Epithelial cell of prostate (primary cell): ENCODE measurements at regions not wholly inside any gene's neighbourhood (a gene's known extent, or its start where the extent isn't known, plus 50 kb on each side); places are given as distances from the start of the nearest gene placed in this dataset.
A peak's percentile ranks its signal among the peaks of the same experiment; 100 is the strongest.

Experiments used
- DNase-seq: peaks from one replicate; pipeline ENCODE4 v3.0.0-alpha.2; 2011; ENCODE audit warnings: low read depth, low spot score
- H3K27ac ChIP-seq: fragments of 450-650 bp; 2 replicates; pipeline ENCODE4 v1.5.1; 2017; ENCODE audit warnings: mild to moderate bottlenecking

DNA sequence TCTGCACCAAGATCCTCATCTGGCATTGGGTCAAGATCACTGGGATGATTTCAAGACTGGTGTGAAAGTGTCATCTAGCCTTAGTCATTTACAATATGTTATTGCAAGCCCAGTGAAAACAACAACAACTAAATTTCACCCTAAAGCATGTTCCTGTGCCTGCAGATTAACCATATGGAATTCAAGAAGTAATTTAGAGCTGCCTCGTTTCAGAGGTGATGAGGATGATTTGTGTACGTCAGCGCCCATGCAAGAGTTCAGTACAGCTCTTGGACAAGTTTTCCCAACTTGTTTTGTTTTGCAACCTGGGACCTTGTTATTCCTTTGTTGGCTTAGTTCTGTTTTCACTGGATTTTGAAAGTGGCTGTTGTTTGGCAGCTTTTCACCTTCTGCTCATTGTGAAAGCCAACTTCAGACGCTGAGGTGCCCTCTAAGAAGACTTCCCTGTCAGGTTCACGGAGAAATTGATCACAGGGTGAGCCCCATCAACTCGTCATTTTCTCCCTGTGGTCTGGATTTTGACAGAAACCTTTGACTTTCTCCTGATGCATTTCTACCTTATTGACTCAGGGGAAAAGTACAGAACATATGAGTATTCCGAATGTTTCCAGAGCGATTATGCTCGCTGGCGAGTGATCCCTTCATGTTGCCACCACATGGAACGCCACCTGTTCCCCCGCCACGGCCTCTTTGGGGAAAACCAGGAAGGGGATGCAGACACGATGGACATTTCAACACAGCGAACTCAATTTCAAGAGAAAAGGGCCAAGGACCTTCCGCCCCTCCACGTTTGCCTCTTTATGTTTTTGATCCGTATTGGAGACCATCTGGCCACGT lies 85.6 kb downstream of the FOXL1 start:
- peak overlapping the region; percentile 99 for H3K27ac ChIP-seq
- DNase-seq = no peak

DNA sequence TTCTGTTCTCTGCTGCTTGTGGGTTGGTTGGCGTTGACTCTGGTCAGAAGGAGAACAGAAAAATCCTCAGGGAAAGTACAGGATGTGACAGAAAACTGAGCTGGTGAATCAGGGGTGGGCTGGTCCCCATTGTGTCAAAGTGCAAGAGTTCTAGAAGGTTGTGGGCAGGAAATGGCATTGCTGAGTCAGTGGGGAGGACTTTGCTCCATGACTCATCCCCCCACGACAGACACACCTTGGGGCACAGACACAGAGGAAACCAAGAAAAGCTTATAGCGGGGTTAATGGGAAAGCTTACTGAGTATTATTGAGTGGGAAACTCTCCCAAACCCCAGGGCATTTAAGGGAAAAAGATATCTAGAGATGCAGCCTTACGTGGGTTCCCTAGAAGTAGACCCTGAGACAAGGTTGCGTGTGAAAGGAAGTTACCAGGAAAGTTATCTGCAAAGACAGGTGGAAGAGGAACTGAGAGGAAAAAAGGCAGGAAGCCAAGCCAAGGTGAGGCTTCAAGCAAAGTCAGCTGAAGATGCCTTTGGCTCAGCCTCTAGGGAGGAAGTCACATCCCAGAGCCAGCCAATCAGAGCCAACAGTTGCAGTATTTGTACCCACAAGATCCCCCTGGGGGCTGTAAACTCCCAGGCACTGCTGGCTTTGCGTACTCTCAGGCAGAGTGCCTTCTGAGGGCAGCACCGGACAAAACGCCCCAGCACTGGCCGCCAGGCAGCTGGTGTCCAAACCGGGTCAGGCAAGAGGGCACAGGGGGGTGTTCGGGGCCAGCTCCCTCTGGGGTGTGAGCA lies 86.4 kb downstream of the FOXL1 start:
- DNase-seq = peak; percentile 79
- peak overlapping the region; percentile 99 for H3K27ac ChIP-seq

DNA sequence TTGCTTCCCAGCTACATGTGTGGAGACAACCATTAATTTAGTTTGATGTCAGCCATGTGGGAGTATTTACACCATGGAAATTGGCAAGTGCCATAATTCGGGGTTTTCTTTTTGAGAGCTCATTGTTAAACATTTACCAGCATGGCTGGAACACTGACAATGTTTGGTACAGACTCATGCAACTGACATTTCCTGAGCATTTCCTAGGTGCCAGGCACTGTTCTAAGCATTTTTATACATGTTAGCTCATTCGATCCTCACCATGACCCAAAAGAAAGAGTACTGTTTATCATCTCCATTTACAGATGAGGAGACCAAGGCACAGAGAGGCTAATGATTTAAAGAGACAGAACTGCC lies 86.9 kb downstream of the FOXL1 start:
- peak overlapping the region; percentile 99 for H3K27ac ChIP-seq
- no peak for DNase-seq

DNA sequence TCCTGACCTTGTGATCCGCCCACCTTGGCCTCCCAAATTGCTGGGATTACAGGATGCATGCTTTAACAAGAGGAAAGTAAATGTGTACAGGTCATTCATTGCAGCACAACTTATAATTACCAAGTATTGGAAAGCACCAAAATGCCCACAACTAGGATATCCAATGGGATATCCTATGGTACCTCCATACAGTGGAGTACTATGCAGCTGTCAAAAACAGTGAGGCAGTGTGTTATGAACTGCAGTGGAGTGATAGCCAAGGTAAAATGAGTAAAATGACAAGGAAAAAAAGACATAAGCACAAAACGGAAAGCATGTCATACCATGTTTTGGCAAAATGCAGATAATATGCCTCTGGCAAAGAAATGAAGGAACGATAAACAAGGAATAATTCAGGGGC lies 87.6 kb downstream of the FOXL1 start:
- H3K27ac ChIP-seq = peak overlapping the region; percentile 99
- no peak for DNase-seq

DNA sequence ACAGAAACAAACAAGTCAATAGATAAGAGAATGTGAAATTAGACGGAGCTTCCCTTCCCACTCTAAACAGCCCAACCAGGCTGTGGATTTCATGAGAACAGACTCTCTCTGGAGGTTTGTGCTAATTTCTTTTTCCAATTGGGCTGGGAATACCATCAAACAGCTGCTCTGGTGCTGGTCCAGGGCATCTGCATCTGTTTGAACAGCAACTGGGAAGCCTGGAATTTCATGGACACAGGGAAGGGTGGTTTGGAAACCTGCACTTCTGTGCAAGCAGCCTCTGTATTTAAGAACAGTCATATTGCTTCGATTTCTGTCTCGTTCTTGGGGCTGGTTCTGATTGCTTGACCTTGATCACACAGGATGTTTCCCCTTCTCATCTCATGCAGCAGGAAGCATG lies 88.7 kb downstream of the FOXL1 start:
- no peak overlapping the region for H3K27ac ChIP-seq
- no peak for DNase-seq

DNA sequence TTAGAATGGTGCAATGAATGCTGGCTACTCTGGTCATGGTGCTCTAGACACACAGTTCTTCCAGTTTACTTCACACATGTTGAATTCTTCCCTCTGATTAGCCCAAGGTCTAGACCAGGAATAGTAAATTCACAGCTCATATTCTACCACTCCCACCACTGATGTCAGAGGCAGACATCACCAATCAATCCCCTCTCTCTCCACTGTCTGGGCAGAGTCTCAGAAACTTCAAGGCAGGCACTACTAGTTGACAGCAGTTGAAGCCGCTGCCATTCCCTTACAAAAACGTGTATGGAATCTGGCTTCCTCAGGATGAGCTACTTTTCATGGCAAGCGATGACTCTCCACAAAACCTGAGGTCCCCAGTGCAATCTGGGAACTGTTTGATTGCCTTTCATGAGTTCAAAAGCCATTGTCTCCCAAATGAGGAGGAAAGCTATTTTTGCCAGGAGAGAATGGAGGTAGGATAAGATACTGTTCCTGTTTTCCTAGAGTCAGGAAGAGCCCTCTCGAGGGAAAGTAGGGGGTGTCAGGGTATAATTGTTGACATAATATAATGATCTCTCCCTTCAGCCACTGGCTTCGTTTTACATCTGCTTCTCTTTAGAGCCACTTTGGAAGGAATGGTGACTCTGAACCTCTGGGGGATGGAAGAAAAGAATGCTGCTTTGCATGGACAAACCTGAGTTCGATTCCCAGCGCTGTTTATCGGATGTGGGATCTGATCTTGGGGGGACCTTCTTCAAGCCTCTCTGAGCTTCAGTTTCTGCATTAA lies 90.0 kb downstream of the FOXL1 start:
- DNase-seq = no peak
- H3K27ac ChIP-seq = no peak overlapping the region

DNA sequence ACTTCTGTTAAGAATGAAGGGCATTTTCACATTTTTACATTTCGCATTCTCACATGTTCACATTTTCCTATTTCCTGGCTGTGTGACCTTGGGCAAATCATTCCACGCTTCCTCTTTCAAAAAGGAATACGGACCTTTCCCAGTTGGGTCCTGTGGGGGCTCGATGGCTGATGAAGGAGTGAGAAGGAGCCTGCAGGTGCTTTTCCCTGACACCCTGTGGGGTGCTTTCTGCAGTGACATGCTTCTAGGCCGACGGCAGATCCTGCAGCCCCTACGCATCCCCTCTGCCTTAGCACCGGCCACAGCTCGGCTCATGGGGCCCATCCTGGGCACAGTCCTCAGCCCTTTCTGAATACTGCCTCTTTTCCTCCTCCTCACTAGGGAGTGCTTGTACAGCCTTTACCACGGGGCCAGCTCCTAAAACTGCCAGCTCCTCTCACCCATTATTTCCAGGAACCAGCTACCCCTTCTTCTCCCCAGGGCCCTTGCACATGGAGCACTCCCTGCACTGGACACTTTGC lies 91.0 kb downstream of the FOXL1 start:
- no peak for DNase-seq
- H3K27ac ChIP-seq = no peak overlapping the region

DNA sequence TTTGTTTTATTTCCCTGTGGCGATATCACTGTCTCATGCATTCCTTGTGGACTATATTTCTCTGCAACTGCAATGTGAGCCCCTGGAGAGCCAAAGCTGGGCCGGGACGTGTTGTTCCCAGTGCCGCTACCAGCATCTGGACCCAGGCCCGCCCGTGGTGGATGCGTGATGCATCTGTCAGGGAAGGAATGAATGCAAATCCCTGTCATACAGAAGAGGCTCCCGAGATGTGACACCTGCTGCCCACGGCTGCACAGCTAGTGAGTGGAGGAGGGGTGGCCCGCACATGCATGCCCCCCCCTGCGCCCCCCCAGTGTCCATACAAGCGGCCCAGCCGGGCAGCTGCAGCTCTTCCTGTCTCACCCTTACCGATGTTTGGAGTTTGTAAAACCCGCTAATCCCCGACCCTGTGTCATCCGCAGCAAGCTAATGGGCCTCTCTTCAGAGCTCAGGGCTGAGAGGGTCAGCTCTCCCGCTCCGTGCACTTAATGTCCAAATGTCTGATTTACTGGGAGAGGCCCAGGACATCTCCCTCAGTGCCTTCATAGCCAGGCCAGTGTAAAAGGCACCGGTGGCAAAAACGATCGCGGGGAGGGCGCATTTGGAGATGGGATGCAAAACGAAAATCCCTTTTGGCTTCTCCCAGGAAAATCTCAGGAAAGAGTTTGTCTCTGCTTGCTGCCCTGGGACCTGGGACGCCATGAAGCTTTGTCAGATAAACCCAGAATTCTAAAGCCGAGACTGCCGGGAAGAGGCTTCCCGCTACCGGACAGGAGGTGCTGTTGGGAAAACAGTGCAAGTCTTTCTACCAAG lies 91.8 kb downstream of the FOXL1 start:
- no peak overlapping the region for H3K27ac ChIP-seq

DNA sequence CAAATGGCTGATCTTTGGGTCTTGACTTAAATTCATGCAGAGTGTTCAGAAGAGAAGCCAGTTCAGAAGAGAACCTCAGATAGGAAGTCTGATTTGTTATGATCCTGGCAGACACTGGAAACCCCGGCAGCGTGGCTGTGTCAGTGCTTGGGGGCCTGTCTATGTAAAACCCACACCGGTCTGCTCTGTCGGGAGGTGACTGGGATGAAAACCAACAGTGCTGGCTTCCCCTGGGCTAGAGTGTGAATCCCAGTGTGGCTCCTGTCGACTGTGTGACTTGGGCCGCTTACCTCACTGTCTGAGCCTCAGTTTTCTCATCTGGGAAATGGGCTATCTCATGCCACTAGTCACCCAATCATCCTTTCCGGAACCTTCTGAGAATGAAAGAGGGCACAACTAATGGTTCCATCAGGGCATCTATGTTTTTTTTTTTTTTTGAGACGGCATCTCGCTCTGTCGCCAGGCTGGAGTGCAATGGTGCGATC lies 92.4 kb downstream of the FOXL1 start:
- H3K27ac ChIP-seq = no peak overlapping the region
- no peak for DNase-seq

More for the DNA sequence above, 91.8 kb downstream of the FOXL1 start:
- DNase-seq = no peak

DNA sequence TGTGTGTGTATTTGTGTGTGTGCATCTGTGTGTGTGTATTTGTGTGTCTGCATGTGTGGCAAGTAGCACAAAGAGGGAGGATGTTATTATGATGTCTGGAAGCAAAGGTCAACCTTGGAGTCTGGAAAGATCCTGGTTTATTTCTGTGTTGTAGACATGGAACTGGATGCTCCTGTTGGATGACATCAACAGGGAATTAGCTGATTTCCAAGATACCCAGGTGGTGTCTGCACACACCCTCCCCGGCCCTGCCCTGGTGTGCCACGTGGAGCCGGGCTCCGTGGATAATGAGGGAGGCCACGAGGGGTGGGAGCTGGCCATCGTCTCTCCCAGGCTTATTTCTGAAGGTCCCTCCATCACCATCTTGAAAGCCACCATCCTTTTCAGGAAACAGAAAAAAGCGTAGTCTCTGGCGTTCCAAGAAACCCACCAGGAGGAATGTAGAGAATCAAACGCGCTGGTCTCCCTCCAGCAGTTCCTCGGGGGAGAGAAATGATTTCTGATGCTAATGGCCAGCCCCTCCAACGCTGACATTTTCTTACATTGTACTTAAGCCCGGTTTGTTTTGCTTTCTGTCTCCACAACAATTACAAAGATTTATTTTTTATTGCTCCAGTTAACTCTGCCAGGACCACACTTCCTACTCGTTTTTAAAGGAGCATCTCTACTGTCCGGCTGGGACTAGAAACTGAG lies 93.3 kb downstream of the FOXL1 start:
- H3K27ac ChIP-seq = no peak overlapping the region
- no peak for DNase-seq

DNA sequence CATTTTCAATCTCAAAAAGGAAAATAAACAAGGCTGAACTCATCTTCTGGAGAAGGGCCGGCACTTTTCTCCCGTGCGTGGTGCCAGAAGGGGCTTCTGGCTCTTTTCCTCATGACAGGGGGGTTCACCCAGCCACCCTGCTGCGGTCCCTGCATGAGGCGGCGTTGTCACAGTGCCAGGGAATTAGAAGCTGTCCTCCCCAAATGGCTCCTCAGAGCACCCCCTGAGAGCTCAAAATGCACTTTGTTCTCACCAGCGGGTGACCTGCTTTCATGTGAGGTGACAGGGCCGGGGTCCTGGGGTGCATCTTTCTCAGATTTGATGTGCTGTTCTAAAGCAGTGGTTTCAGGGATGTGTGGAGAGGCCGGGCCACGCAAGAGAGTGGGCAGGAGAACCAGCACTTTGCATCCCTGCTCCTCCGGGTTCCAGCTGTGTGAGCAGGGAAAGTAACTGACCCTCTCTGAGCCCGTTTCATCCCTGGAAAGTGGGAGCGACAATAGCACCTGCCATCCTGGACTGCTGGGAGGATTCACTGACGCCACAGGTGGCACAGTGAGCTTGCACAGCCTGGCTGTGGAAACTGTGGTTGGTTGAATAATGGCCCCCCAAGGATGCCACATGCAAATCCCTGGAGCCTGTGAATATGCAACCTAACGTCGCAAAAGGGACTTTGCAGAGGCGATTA lies 94.0 kb downstream of the FOXL1 start:
- no peak overlapping the region for H3K27ac ChIP-seq
- no peak for DNase-seq

DNA sequence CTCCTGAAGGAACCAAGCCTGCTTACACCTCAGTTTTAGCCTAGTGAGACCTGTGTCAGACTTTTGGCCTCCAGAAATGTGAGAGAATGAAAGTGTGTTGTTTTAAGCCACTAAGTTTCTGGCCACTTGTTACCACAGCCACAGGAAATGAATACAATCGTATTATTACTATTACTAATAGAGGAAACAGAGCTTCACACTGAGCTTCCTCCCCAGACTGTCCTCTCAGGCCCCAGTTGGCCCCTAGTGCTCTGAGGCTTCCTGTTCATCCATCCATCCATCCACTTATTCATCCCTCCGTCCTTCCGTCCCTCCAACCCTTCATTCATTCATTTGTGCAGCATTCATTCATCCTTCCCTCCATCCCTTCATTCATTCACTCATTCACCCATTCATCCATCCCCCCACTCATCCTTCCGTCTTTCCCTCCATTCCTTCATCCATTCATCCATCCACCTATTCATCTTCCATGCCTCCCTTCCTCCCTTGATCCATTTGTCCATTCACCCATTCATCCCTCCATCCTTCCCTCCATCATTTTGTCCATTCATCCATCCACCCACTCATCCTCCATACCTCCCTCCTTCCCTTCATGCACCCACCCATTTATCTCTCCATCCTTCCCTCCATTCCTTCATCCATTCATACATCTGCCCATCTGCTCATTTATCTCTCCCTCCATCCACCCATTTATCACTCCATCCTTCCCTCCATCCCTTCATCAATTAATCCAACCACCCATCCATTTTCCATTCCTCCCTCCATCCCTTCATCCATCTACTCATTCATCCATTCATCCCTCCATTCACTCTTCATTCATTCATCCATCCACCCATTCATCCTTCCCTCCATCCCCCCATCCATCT lies 95.0 kb downstream of the FOXL1 start:
- no peak overlapping the region for H3K27ac ChIP-seq
- DNase-seq = no peak

DNA sequence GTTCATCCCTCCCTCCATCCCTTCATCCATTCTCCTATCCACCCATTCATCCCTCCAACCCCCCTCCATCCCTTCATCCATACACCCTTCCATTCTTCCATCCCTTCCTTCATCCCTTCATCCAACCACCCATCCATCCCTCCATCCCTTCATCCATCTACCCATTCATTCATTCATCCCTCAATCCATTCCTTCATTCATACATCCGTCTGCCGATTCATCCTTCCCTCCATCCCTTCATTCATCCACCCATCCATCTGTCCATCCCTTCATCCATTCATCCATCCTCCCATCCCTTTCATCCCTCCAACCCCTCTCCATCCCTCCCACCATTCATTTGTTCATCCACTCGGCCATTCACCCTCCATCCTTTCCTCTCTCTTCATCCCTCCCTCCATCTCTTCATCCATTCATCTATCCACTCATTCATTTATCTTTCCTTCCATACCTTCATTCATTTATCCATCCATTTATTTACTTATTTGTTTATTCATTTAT lies 95.7 kb downstream of the FOXL1 start:
- no peak for DNase-seq
- H3K27ac ChIP-seq = no peak overlapping the region

DNA sequence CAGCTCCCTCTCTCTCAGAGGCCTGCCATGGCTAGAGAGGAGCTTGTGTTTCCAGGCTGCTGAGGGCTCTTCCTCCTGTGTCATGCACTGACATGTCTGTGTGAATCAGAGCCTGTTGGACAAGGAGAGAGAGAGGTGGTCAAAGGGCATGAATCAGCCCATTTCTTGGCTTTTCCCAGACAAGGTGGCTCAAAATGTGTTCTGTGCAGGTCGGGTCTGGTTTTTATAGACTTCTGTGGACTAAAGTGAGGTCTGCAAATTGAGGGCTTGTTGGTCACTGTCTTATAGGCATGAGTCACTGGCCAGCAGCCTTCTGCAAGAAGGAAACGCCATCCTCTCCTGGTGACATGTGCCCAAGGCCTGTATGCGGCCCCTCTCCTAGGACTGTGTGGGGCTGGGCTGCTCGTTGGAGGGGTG lies 97.9 kb downstream of the FOXL1 start:
- peak overlapping the region; percentile 77 for H3K27ac ChIP-seq
- peak; percentile 92 for DNase-seq

DNA sequence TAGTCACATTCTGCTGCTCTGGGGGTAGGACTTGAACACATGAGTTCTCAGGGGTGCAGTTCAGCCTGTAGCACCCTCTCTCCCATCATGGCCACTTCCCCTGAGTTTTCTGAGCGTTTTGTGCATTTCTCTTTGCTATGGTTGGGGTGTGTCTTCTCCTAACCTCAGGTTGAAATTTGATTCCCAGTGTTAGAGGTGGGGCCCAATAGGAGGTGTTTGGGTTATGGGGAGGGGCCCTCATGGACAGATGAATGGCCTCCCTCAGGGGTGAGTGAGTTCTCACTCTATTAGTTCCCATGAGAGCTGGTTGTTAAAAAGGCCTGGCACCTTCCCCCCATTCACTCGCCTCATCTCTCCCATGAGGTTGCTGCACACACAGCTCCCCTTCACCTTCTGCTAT lies 101.1 kb downstream of the FOXL1 start:
- no peak overlapping the region for H3K27ac ChIP-seq
- no peak for DNase-seq

DNA sequence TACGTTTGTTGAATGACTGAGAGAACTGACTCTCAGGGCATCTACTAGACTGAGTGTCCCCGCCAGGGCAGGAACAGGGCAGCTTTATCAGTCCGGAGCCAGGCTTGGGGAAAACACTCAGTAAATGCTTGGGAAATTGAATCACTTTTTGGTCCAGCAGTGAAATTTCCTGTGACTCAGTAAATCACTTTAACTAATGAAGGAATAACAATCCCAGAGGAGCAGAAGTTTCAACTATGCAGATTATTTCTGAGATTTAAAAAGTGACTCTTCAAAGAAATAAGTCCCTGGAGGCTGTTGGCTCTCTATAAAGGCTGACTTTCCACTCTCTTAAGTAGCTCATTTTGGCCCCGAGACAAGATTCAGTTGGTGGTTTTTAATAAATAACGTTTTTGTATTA lies 101.8 kb downstream of the FOXL1 start:
- H3K27ac ChIP-seq = peak overlapping the region; percentile 11
- DNase-seq = no peak

DNA sequence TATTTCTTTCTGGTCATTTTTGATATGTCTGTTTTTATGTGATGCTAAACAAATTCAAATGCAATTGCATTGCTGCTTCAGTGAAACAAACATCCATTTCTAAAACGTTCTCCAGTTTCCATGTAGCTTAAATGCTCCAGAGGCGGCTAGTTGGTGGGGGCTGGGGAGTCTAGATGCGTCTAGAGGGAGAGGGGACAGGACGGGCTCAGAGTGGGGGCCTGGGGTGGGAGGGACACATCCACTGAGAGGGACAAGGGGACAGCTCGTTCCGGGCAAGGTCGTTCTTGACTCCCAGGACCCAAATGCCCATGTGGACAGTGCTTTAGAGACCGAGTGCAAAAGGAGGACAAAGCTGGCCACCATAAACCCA lies 102.3 kb downstream of the FOXL1 start:
- H3K27ac ChIP-seq = no peak overlapping the region
- DNase-seq = no peak
